IMR-90 (cell line): ENCODE measurements at regions not wholly inside any gene's neighbourhood (a gene's known extent, or its start where the extent isn't known, plus 50 kb on each side); places are given as distances from the start of the nearest gene placed in this dataset.

Experiments used
- ATAC-seq: fragments of 200-7000 bp; cut with Tn5 transposase; 2 replicates; pipeline ENCODE4 v1.9.1; 2020; ENCODE audit warnings: low read depth, mild to moderate bottlenecking, moderate library complexity
- BruUV-seq: library from RNA; stranded (reverse); fragments of 400-500 nt; replicated peaks from 2 replicates; lab custom pipeline; 2021; lab: Mats Ljungman, UMichigan
- CTCF ChIA-PET: fragments of 300-600 bp; formaldehyde crosslinking; extraction: SDS; loops from one replicate; lab custom pipeline; 2021; ENCODE audit warnings: antibody characterized with exemption; lab: Yijun Ruan, JAX
- POLR2A ChIA-PET: fragments of 300-600 bp; sonication (Branson Sonifier 250); formaldehyde crosslinking; loops from one replicate; lab custom pipeline; 2022; ENCODE audit warnings: antibody characterized with exemption; ENCODE audit not compliant: unreplicated experiment; lab: Charles Lee
- DNase-seq: peaks from one replicate; pipeline ENCODE4 v3.0.0; 2013
- H2AFZ ChIP-seq: replicated peaks from 2 replicates; pipeline ENCODE3; 2013; ENCODE audit warnings: low read length, mild to moderate bottlenecking; ENCODE audit not compliant: poor library complexity
- H2AK5ac ChIP-seq: 2 replicates; pipeline ENCODE4 v1.6.1; 2013; ENCODE audit warnings: low read depth, low read length, inconsistent platforms
- H2AK9ac ChIP-seq: replicated peaks from 2 replicates; pipeline ENCODE3; 2013; ENCODE audit warnings: mild to moderate bottlenecking, low read depth, low read length, moderate library complexity; ENCODE audit not compliant: poor library complexity
- H2BK120ac ChIP-seq: 2 replicates; pipeline ENCODE4 v1.6.1; 2013; ENCODE audit warnings: low read depth, low read length, inconsistent platforms
- H2BK15ac ChIP-seq: 3 replicates; pipeline ENCODE4 v1.6.1; 2013; ENCODE audit warnings: low read depth, low read length, inconsistent platforms
- H2BK20ac ChIP-seq: 2 replicates; pipeline ENCODE4 v1.6.1; 2013; ENCODE audit warnings: low read depth, mild to moderate bottlenecking, inconsistent platforms, low read length, moderate library complexity
- H2BK5ac ChIP-seq: 2 replicates; pipeline ENCODE4 v1.6.1; 2013; ENCODE audit warnings: mild to moderate bottlenecking, low read depth, low read length, inconsistent platforms; ENCODE audit not compliant: poor library complexity, severe bottlenecking
- H3K14ac ChIP-seq: replicated peaks from 2 replicates; pipeline ENCODE4 v1.6.1; 2013; ENCODE audit warnings: low read depth, low read length, inconsistent platforms
- H3K18ac ChIP-seq: 2 replicates; pipeline ENCODE4 v1.6.1; 2013; ENCODE audit warnings: low read depth, low read length, control low read depth
- H3K23ac ChIP-seq: 2 replicates; pipeline ENCODE4 v1.6.1; 2013; ENCODE audit warnings: low read depth, low read length, inconsistent platforms
- H3K27ac ChIP-seq: 2 replicates; pipeline ENCODE4 v1.5.1; 2013; ENCODE audit warnings: mild to moderate bottlenecking, control low read depth, low read length; ENCODE audit not compliant: insufficient read depth
- H3K27me3 ChIP-seq: 2 replicates; pipeline ENCODE4 v1.6.1; 2013; ENCODE audit warnings: low read length; ENCODE audit not compliant: control insufficient read depth, insufficient read depth
- H3K36me3 ChIP-seq: 2 replicates; pipeline ENCODE4 v1.6.1; 2013; ENCODE audit warnings: low read length, mixed read lengths; ENCODE audit not compliant: control insufficient read depth, insufficient read depth
- H3K4ac ChIP-seq: 2 replicates; pipeline ENCODE4 v1.6.1; 2013; ENCODE audit warnings: low read depth, low read length, inconsistent platforms
- H3K4me1 ChIP-seq: 2 replicates; pipeline ENCODE4 v1.6.1; 2013; ENCODE audit warnings: low read length, mixed read lengths; ENCODE audit not compliant: control insufficient read depth, insufficient read depth
- H3K4me2 ChIP-seq: 2 replicates; pipeline ENCODE4 v1.6.1; 2013; ENCODE audit warnings: low read depth, mild to moderate bottlenecking, control low read depth, low read length, moderate library complexity
- H3K4me3 ChIP-seq: 2 replicates; pipeline ENCODE4 v1.5.1; 2013; ENCODE audit warnings: low read depth, mild to moderate bottlenecking, control low read depth, low read length, moderate library complexity; ENCODE audit not compliant: insufficient read depth
- H3K56ac ChIP-seq: 2 replicates; pipeline ENCODE4 v1.6.1; 2013; ENCODE audit warnings: low read length, inconsistent platforms; ENCODE audit not compliant: insufficient read depth; ENCODE audit errors: extremely low read depth
- H3K79me1 ChIP-seq, 2 experiments: 2 replicates each; pipeline ENCODE4 v1.6.1; 2013; ENCODE audit warnings: low read length in 2 of 2, inconsistent platforms in 1 of 2, low read depth in 1 of 2
- H3K9ac ChIP-seq: 2 replicates; pipeline ENCODE4 v1.6.1; 2013; ENCODE audit warnings: low read depth, low read length, control low read depth
- H3K9me1 ChIP-seq: 2 replicates; pipeline ENCODE4 v1.6.1; 2013; ENCODE audit warnings: low read length, inconsistent platforms; ENCODE audit not compliant: insufficient read depth
- H3K9me3 ChIP-seq: 2 replicates; pipeline ENCODE4 v1.6.1; 2013; ENCODE audit warnings: low read length; ENCODE audit not compliant: control insufficient read depth, insufficient read depth
- H4K20me1 ChIP-seq: 2 replicates; pipeline ENCODE4 v1.6.1; 2013; ENCODE audit warnings: low read length, inconsistent platforms; ENCODE audit not compliant: insufficient read depth
- H4K5ac ChIP-seq: 2 replicates; pipeline ENCODE4 v1.6.1; 2013; ENCODE audit warnings: mild to moderate bottlenecking, low read depth, low read length, control low read depth
- H4K8ac ChIP-seq, 2 experiments: 2 replicates each; pipeline ENCODE4 v1.6.1; 2013; ENCODE audit warnings: low read depth in 2 of 2, low read length in 2 of 2, control low read depth in 1 of 2, inconsistent platforms in 1 of 2
- H4K91ac ChIP-seq: 2 replicates; pipeline ENCODE4 v1.6.1; 2013; ENCODE audit warnings: low read depth, low read length, inconsistent platforms; ENCODE audit not compliant: insufficient read depth
- BHLHE40 ChIP-seq: fragments of 150-350 bp; IDR thresholded peaks from 2 replicates; pipeline ENCODE4 v1.6.1; 2016; ENCODE audit warnings: mild to moderate bottlenecking, low read depth, low read length
- CEBPB ChIP-seq: IDR thresholded peaks from 2 replicates; pipeline ENCODE4 v1.6.1; 2012; ENCODE audit warnings: low read depth, low read length, improper control_type of control experiment
- CHD1 ChIP-seq: IDR thresholded peaks from 2 replicates; pipeline ENCODE4 v1.6.1; 2012; ENCODE audit warnings: low read depth, low read length, improper control_type of control experiment
- CTCF ChIP-seq: conservative IDR thresholded peaks from 2 replicates; pipeline ENCODE4 v1.5.1; 2012; ENCODE audit warnings: mild to moderate bottlenecking, low read depth, low read length, improper control_type of control experiment
- FOS ChIP-seq: fragments of 150-350 bp; IDR thresholded peaks from 2 replicates; pipeline ENCODE4 v1.6.1; 2016; ENCODE audit warnings: low read depth, low read length
- MAFK ChIP-seq: IDR thresholded peaks from 2 replicates; pipeline ENCODE4 v1.6.1; 2012; ENCODE audit warnings: low read depth, low read length, improper control_type of control experiment
- MXI1 ChIP-seq: IDR thresholded peaks from 2 replicates; pipeline ENCODE4 v1.6.1; 2012; ENCODE audit warnings: low read depth, mild to moderate bottlenecking, low read length, moderate library complexity, borderline replicate concordance
- POLR2A ChIP-seq: IDR thresholded peaks from 2 replicates; pipeline ENCODE4 v1.6.1; 2012; ENCODE audit warnings: mild to moderate bottlenecking, low read depth, low read length
- RAD21 ChIP-seq: IDR thresholded peaks from 2 replicates; pipeline ENCODE4 v1.6.1; 2012; ENCODE audit warnings: low read length, improper control_type of control experiment
- RCOR1 ChIP-seq: IDR thresholded peaks from 2 replicates; pipeline ENCODE4 v1.6.1; 2012; ENCODE audit warnings: mild to moderate bottlenecking, low read length, improper control_type of control experiment; ENCODE audit not compliant: insufficient replicate concordance
- SMC3 ChIP-seq: fragments of 150-350 bp; IDR thresholded peaks from 2 replicates; pipeline ENCODE4 v1.6.1; 2016; ENCODE audit warnings: low read depth, mild to moderate bottlenecking, antibody characterized with exemption, low read length, moderate library complexity
- USF2 ChIP-seq: fragments of 150-350 bp; IDR thresholded peaks from 2 replicates; pipeline ENCODE4 v1.6.1; 2017; ENCODE audit warnings: mild to moderate bottlenecking, antibody characterized with exemption, low read length, low read depth
- WGBS, 2 experiments: methylation state at CpG; one replicate each; pipeline versions ENCODE4 v1.1.5 to v1.1.7; 2013; ENCODE audit warnings: missing lambda C conversion rate in 2 of 2; ENCODE audit not compliant: insufficient read length in 1 of 2; ENCODE audit errors: extremely low coverage in 2 of 2; 5-methylcytosine and 5-hydroxymethylcytosine counted together
- dilution Hi-C: fragments of 300-500 bp; cut with HindIII; formaldehyde crosslinking; loops from one replicate; pipeline ENCODE4 v1.14.3; 2018; ENCODE audit warnings: low sequenced_read_pairs; ENCODE audit not compliant: unreplicated experiment
- in situ Hi-C: fragments of 300-500 bp; cut with MboI; formaldehyde crosslinking; loops from 3 replicates; pipeline ENCODE4 v1.14.3; 2019; ENCODE audit warnings: low sequenced_read_pairs, inconsistent platforms, mixed read lengths
- intact Hi-C: fragments of 100-400 bp; cut with micrococcal nuclease; formaldehyde crosslinking; loops from 2 replicates; pipeline ENCODE4 v1.10.0; 2022

GRCh38 chr16:26583803-26584202 lies 482.9 kb upstream of the C16orf82 start:
- H3K27me3 ChIP-seq, result no peaks in the 10 kb centered on the region
- H4K8ac ChIP-seq, result no peak overlapping the region
- no peak overlapping the region for H3K18ac ChIP-seq
- ChIA-PET CTCF (no interaction called here), POLR2A (no interaction called here)
- no peak overlapping the region for H2AFZ ChIP-seq
- no peak overlapping the region for H2BK15ac ChIP-seq
- no peak overlapping the region for H3K4me2 ChIP-seq
- no peak for DNase-seq
- no peak overlapping the region for H3K4ac ChIP-seq
- TF ChIP-seq CHD1, result no peak
- TF ChIP-seq RAD21, result no peak
- TF ChIP-seq CEBPB, result no peak
- no peak for TF ChIP-seq BHLHE40
- TF ChIP-seq CTCF, result no peak
- TF ChIP-seq MAFK, result no peak
- no peak for TF ChIP-seq SMC3
- TF ChIP-seq USF2, result no peak
- no peak for TF ChIP-seq POLR2A
- no peak for TF ChIP-seq RCOR1
- no peak for TF ChIP-seq MXI1
- TF ChIP-seq FOS, result no peak
- H2BK5ac ChIP-seq, result no peak overlapping the region
- H3K4me3 ChIP-seq, result no peak overlapping the region
- H3K27ac ChIP-seq, result no peak overlapping the region
- no peak overlapping the region for H2BK20ac ChIP-seq
- in situ Hi-C loops (no loop called here), intact Hi-C loops (no loop called here), dilution Hi-C loops (no loop called here)
- H4K20me1 ChIP-seq, result no peaks in the 10 kb centered on the region
- ATAC-seq, result no peak
- H3K36me3 ChIP-seq, result no peaks in the 10 kb centered on the region
- H4K5ac ChIP-seq, result no peak overlapping the region
- no peak overlapping the region for H2AK9ac ChIP-seq
- H3K9me3 ChIP-seq, result peaks cover 2% of the 10 kb centered on the region; the same call in 1 of the 2 replicates
- no peak overlapping the region for H3K14ac ChIP-seq
- no peak overlapping the region for H3K9ac ChIP-seq
- H3K56ac ChIP-seq, result no peak overlapping the region
- no peaks in the 10 kb centered on the region for H3K4me1 ChIP-seq
- no peak overlapping the region for H2BK120ac ChIP-seq
- no peak overlapping the region for H3K23ac ChIP-seq
- no TSS peak for BruUV-seq
- H2AK5ac ChIP-seq, result no peak overlapping the region
- H3K9me1 ChIP-seq, result no peaks in the 10 kb centered on the region
- no peaks in the 10 kb centered on the region for H3K79me1 ChIP-seq
- no CpG with 5 or more reads among the region's 4 CpGs for WGBS, 2 experiments
- H4K91ac ChIP-seq, result no peak overlapping the region
